Spleen (tissue), 11 donors: ENCODE measurements at regions not wholly inside any gene's neighbourhood (a gene's known extent, or its start where the extent isn't known, plus 50 kb on each side); places are given as distances from the start of the nearest gene placed in this dataset.
A peak's percentile ranks its signal among the peaks of the same experiment; 100 is the strongest.

Experiments
- DNase-seq: peaks from one replicate; pipeline ENCODE4 v3.0.0-alpha.2; 2020
- H3K27ac ChIP-seq, 8 donors: fragments of 200-600 bp; sonication (generic) in 7 of 8; 1 replicate in 4 of 8; 2 replicates in 4 of 8; pipeline versions ENCODE4 v1.5.0 to v1.8.0; 2016 to 2021; ENCODE audit warnings: inconsistent platforms in 4 of 8, mild to moderate bottlenecking in 4 of 8, moderate library complexity in 1 of 8
- H3K27me3 ChIP-seq, 7 donors: fragments of 200-600 bp; sonication (generic) in 6 of 7; replicated peaks in 1 of 7; 1 replicate in 4 of 7; 2 replicates in 3 of 7; pipeline versions ENCODE4 v1.5.0 to v1.8.0; 2016 to 2021; ENCODE audit warnings: inconsistent platforms in 3 of 7, mild to moderate bottlenecking in 1 of 7
- H3K36me3 ChIP-seq, 6 donors: fragments of 200-600 bp; sonication (generic) in 5 of 6; 1 replicate in 4 of 6; 2 replicates in 2 of 6; pipeline versions ENCODE4 v1.5.0 to v1.8.0; 2016 to 2021; ENCODE audit warnings: inconsistent platforms in 2 of 6
- H3K4me1 ChIP-seq, 6 donors: fragments of 200-600 bp; sonication (generic) in 5 of 6; 1 replicate in 3 of 6; 2 replicates in 3 of 6; pipeline versions ENCODE4 v1.5.0 to v1.8.0; 2016 to 2021; ENCODE audit warnings: inconsistent platforms in 3 of 6
- H3K4me3 ChIP-seq, 8 donors: fragments of 200-600 bp; sonication (generic) in 7 of 8; 1 replicate in 4 of 8; 2 replicates in 4 of 8; pipeline versions ENCODE4 v1.5.0 to v1.8.0; 2016 to 2021; ENCODE audit warnings: inconsistent platforms in 4 of 8, mild to moderate bottlenecking in 4 of 8, moderate library complexity in 2 of 8
- H3K9me3 ChIP-seq, 8 donors: fragments of 200-600 bp; sonication (generic) in 7 of 8; 1 replicate in 4 of 8; 2 replicates in 4 of 8; pipeline versions ENCODE4 v1.5.0 to v1.8.0; 2016 to 2021; ENCODE audit warnings: inconsistent platforms in 4 of 8
- CTCF ChIP-seq, 11 experiments: fragments of 200-600 bp in 7 of 11; fragments of 450-650 bp in 4 of 11; sonication (generic) in 4 of 11; IDR thresholded peaks in 8 of 11; conservative IDR thresholded peaks in 3 of 11; 1 replicate in 7 of 11; 2 replicates in 4 of 11; pipeline versions ENCODE4 v1.4.0 to v1.8.0; 2016 to 2021; ENCODE audit warnings: antibody characterized with exemption in 11 of 11, inconsistent platforms in 4 of 11, mild to moderate bottlenecking in 1 of 11
- POLR2A ChIP-seq, 3 donors: fragments of 450-650 bp; IDR thresholded peaks; one replicate each; pipeline ENCODE4 v1.5.1; 2017; ENCODE audit warnings: antibody characterized with exemption in 3 of 3, mild to moderate bottlenecking in 1 of 3
- POLR2AphosphoS5 ChIP-seq, 3 donors: sonication (generic); formaldehyde crosslinking; IDR thresholded peaks; one replicate each; pipeline ENCODE4 v1.5.1; 2017; ENCODE audit warnings: antibody characterized with exemption in 3 of 3
- WGBS, 5 donors: extraction: QIAGEN DNeasy Blood & Tissue Kit in 3 of 5; methylation state at CpG; one replicate each; pipeline versions ENCODE4 v1.1.5 to v1.1.7; 2013 to 2018; 5-methylcytosine and 5-hydroxymethylcytosine counted together
- intact Hi-C: fragments of 100-400 bp; cut with DNase I; formaldehyde crosslinking; loops from one replicate; pipeline ENCODE4 v1.15.0; 2023; ENCODE audit warnings: low total_unique reads
- donor health status: healthy with polysubstance abuse.
- donor health status: DM: no; HTN: no; CAD: no; lungs with moderate emphysema.
- donor health status: DM: no; HTN: no; CAD: no.
- donor health status: Bipolar disorder and iron deficiency.
- donor health status: healthy.
- donor health status: DM: no; HTN: no; CAD: no.
- donor health status: DM: yes; HTN: yes; CAD: no.

GRCh38 chr7:63925262-63925625, 73.4 kb upstream of the ZNF722 start:
- intact Hi-C loops, result no loop called here
- TF ChIP-seq CTCF (IDR thresholded peaks at IDR 0.05 in 8 of 11, conservative IDR thresholded peaks at IDR 0.05 in 3 of 11), result no peak
- TF ChIP-seq POLR2AphosphoS5 (IDR thresholded peaks at IDR 0.05), result no peak
- no peak for TF ChIP-seq POLR2A (IDR thresholded peaks at IDR 0.05)
- Histone ChIP-seq H3K4me1 (peaks cover 0 to 20% (median 2%) of the 10 kb centered on the region in 6 donors), H3K36me3 (no peaks in the 10 kb centered on the region), H3K4me3 (peak overlapping the region; percentile 41 to 86 (median 66)), H3K9me3 (peaks cover 0 to 89% (median 35%) of the 10 kb centered on the region in 8 donors), H3K27me3 (no peaks in the 10 kb centered on the region), H3K27ac (peak overlapping the region in 7 of 8 donors; percentile 85 to 95 (median 91))
- 3 to 44% (median 8%) methylated on average over 12 of the region's 12 CpGs for WGBS, 5 donors
- DNase-seq, result peak; percentile 85

- 5 to 35% (median 14%) methylated on average over 47 of the region's 47 CpGs for WGBS, 5 donors
- intact Hi-C loops, result no loop called here
- peak in 2 of 3 donors; percentile 75 to 82 for TF ChIP-seq POLR2AphosphoS5 (IDR thresholded peaks at IDR 0.05)
- peak in 1 of 3 donors; percentile 17 for TF ChIP-seq POLR2A (IDR thresholded peaks at IDR 0.05)
- TF ChIP-seq CTCF (IDR thresholded peaks at IDR 0.05 in 8 of 11, conservative IDR thresholded peaks at IDR 0.05 in 3 of 11), result peak in 2 of 11 experiments; percentile 20 to 21
- peak overlapping the region; percentile 82 to 95 (median 91) for H3K27ac ChIP-seq
- H3K4me1 ChIP-seq, result peaks cover 0 to 20% (median 2%) of the 10 kb centered on the region in 6 donors
- peak overlapping the region; percentile 41 to 86 (median 66) for H3K4me3 ChIP-seq
- no peaks in the 10 kb centered on the region for H3K36me3 ChIP-seq
- peak; percentile 96 for DNase-seq
- H3K27me3 ChIP-seq, result peaks cover 0 to 1% (median 0%) of the 10 kb centered on the region in 7 donors
- H3K9me3 ChIP-seq, result peaks cover 0 to 89% (median 36%) of the 10 kb centered on the region in 8 donors
Measured at GRCh38 chr7:63925626-63926460, 72.8 kb upstream of the ZNF722 start.

- peak overlapping the region in 6 of 8 donors; percentile 41 to 82 (median 66) for H3K4me3 ChIP-seq
- 78 to 92% (median 84%) methylated on average over 4 to 5 of the region's 5 CpGs for WGBS, 5 donors
- peak overlapping the region in 6 of 8 donors; percentile 88 to 95 (median 91) for H3K27ac ChIP-seq
Measured at GRCh38 chr7:63927261-63927660, 71.4 kb upstream of the ZNF722 start.

More at GRCh38 chr7:63927261-63927660, 71.4 kb upstream of the ZNF722 start:
- DNase-seq, result peak; percentile 78
- Histone ChIP-seq H3K27me3 (peaks cover 0 to 5% (median 0%) of the 10 kb centered on the region in 7 donors), H3K9me3 (peaks cover 0 to 89% (median 38%) of the 10 kb centered on the region in 8 donors), H3K4me1 (peaks cover 0 to 20% (median 2%) of the 10 kb centered on the region in 6 donors), H3K36me3 (no peaks in the 10 kb centered on the region)
- intact Hi-C loops, result no loop called here
- TF ChIP-seq CTCF (IDR thresholded peaks at IDR 0.05 in 8 of 11, conservative IDR thresholded peaks at IDR 0.05 in 3 of 11) (no peak), POLR2A (IDR thresholded peaks at IDR 0.05) (no peak), POLR2AphosphoS5 (IDR thresholded peaks at IDR 0.05) (no peak)
